Upper lobe of left lung (tissue), 6 donors: ENCODE measurements at regions not wholly inside any gene's neighbourhood (a gene's known extent, or its start where the extent isn't known, plus 50 kb on each side); places are given as distances from the start of the nearest gene placed in this dataset.

Source experiments
- ATAC-seq, 2 donors: fragments of 200-7000 bp; cut with Tn5 transposase; one replicate each; pipeline ENCODE4 v1.9.1; 2022; ENCODE audit warnings: mild to moderate bottlenecking in 2 of 2, moderate library complexity in 2 of 2; ENCODE audit not compliant: low FRiP score in 2 of 2
- DNase-seq, 2 donors: peaks; one replicate each; pipeline ENCODE4 v3.0.0-alpha.2; 2019 to 2020
- H3K27ac ChIP-seq, 4 donors: fragments of 200-600 bp; sonication (generic); one replicate each; pipeline ENCODE4 v1.5.1; 2016 to 2019
- H3K27me3 ChIP-seq, 4 donors: fragments of 200-600 bp; sonication (generic); one replicate each; pipeline ENCODE4 v1.5.1; 2017 to 2019
- H3K36me3 ChIP-seq, 4 donors: fragments of 200-600 bp; sonication (generic); one replicate each; pipeline ENCODE4 v1.5.1; 2016 to 2019
- H3K4me1 ChIP-seq, 4 donors: fragments of 200-600 bp; sonication (generic); one replicate each; pipeline ENCODE4 v1.5.1; 2018 to 2019
- H3K4me3 ChIP-seq, 4 donors: fragments of 200-600 bp; sonication (generic); one replicate each; pipeline ENCODE4 v1.5.1; 2017 to 2019; ENCODE audit warnings: mild to moderate bottlenecking in 2 of 4, moderate library complexity in 1 of 4
- H3K9me3 ChIP-seq, 4 donors: fragments of 200-600 bp; sonication (generic); one replicate each; pipeline ENCODE4 v1.5.1; 2018 to 2019
- EP300 ChIP-seq, 4 donors: sonication (generic); formaldehyde crosslinking; IDR thresholded peaks; one replicate each; pipeline ENCODE4 v1.5.1; 2017; ENCODE audit warnings: antibody characterized with exemption in 4 of 4, control low read depth in 2 of 4
- POLR2A ChIP-seq, 4 donors: fragments of 450-650 bp; IDR thresholded peaks; one replicate each; pipeline ENCODE4 v1.5.1; 2016 to 2017; ENCODE audit warnings: antibody characterized with exemption in 4 of 4, mild to moderate bottlenecking in 2 of 4
- POLR2AphosphoS5 ChIP-seq, 2 donors: sonication (generic); formaldehyde crosslinking; IDR thresholded peaks; one replicate each; pipeline ENCODE4 v1.5.1; 2017; ENCODE audit warnings: antibody characterized with exemption in 2 of 2
- whole genome bisulfite sequencing, 2 donors: methylation state at CpG; one replicate each; pipeline ENCODE4 v1.1.5; 2017 to 2018; 5-methylcytosine and 5-hydroxymethylcytosine counted together
- TF ChIP-seq, protein P1 (sequence below), 6 experiments: fragments of 450-650 bp in 4 of 6; fragments of 200-600 bp in 2 of 6; sonication (generic) in 2 of 6; IDR thresholded peaks; one replicate each; pipeline ENCODE4 v1.5.1; 2016 to 2019; ENCODE audit warnings: antibody characterized with exemption in 6 of 6
- donor health status: DM: no; HTN: no; CAD: no; lungs with moderate emphysema.
- donor health status: DM: no; HTN: yes; CAD: no; lungs with severe emphysema.

DNA sequence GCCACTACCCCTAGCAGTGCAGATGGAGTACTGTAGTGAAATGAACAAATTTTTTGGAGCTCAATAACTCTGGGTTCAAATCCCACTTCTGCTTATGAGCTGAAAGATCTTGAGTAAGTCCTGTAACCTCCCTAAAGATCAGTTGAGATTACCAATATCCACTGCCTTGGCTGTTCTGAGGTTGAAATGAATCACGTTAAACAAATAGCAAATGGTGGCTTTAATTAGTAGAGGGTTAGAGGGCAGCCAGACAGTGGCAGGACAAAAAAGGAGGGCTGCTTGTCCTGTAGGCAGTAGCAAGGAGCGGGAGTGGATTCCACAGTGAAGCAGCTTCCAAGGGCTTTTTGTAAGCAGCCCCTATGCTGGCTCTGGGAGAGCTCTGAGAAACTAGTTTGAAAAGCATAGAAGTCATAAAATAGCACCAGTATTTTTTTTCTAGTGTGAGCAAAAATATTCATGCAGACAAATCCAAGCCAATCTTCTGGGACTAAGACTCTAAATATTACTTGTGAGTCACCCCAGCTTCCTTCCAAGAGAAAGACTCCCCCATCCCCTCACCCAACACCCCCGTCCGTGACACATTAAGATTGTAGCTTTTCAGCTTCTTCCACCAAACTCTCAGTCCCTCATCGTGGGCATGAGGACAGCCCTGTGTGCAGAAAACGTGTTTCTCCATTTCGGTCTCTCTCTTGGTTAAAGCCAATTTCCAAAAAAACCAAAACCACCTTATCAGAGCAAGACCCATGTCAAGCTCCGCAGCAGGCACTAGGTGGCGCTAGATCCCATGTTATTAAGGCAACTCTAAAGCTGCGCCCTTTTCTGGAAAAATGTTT is 123.5 kb upstream of the LGALSL start:
- TF ChIP-seq, protein P1, sequence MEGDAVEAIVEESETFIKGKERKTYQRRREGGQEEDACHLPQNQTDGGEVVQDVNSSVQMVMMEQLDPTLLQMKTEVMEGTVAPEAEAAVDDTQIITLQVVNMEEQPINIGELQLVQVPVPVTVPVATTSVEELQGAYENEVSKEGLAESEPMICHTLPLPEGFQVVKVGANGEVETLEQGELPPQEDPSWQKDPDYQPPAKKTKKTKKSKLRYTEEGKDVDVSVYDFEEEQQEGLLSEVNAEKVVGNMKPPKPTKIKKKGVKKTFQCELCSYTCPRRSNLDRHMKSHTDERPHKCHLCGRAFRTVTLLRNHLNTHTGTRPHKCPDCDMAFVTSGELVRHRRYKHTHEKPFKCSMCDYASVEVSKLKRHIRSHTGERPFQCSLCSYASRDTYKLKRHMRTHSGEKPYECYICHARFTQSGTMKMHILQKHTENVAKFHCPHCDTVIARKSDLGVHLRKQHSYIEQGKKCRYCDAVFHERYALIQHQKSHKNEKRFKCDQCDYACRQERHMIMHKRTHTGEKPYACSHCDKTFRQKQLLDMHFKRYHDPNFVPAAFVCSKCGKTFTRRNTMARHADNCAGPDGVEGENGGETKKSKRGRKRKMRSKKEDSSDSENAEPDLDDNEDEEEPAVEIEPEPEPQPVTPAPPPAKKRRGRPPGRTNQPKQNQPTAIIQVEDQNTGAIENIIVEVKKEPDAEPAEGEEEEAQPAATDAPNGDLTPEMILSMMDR (IDR thresholded peaks at IDR 0.05): peak; percentile 82 to 94 (median 90)
- no peak for TF ChIP-seq EP300 (IDR thresholded peaks at IDR 0.05)
- peak overlapping the region in 1 of 4 donors; percentile 26 for H3K4me3 ChIP-seq
- ATAC-seq (peak; percentile 81 to 87), DNase-seq (peak in 1 of 2 donors; percentile 84)
- H3K36me3 ChIP-seq: no peaks in the 10 kb centered on the region
- peaks cover 20 to 36% (median 28%) of the 10 kb centered on the region in 4 donors for H3K4me1 ChIP-seq
- no peaks in the 10 kb centered on the region for H3K27me3 ChIP-seq
- H3K27ac ChIP-seq: peak overlapping the region; percentile 45 to 72 (median 70)
- H3K9me3 ChIP-seq: no peaks in the 10 kb centered on the region
- 19 to 20% methylated on average over 10 of the region's 10 CpGs for WGBS, 2 donors

DNA sequence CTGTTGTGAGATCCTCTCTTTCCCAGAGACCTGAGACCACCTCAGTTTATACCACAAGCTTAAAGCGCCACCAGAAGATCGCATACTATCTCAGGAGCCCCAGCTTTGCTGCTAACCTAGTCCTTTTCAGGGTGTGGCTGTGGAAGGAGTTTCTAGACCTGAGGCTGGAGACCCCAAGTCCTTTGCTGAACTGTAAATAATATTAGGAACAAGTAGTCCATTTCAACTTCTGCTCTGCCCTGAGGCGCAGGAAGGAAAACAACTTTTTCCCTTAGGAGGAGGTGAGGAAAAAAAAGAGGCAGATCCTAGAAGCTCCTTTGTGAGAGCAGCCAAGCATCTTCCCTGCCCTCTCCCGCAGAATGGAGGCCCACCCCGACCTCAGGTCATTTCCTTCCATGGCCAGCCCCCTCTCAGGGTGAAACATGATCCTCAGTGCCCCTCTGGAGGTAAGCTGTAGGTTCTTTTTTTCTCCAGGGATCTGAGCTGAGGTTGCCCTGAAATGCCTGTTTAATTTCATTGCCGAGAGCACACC is 122.8 kb upstream of the LGALSL start:
- Histone ChIP-seq H3K27me3 (no peaks in the 10 kb centered on the region), H3K4me1 (peaks cover 20 to 36% (median 28%) of the 10 kb centered on the region in 4 donors), H3K9me3 (no peaks in the 10 kb centered on the region), H3K36me3 (no peaks in the 10 kb centered on the region), H3K4me3 (peak overlapping the region in 1 of 4 donors; percentile 26), H3K27ac (peak overlapping the region in 3 of 4 donors; percentile 45 to 72 (median 72))
- 34 to 45% methylated on average over 6 of the region's 6 CpGs for WGBS, 2 donors
- no peak for TF ChIP-seq POLR2A (IDR thresholded peaks at IDR 0.05)
- TF ChIP-seq EP300 (IDR thresholded peaks at IDR 0.05): no peak
- TF ChIP-seq, protein P1 (IDR thresholded peaks at IDR 0.05): no peak
- ATAC-seq: no peak
- no peak for DNase-seq

DNA sequence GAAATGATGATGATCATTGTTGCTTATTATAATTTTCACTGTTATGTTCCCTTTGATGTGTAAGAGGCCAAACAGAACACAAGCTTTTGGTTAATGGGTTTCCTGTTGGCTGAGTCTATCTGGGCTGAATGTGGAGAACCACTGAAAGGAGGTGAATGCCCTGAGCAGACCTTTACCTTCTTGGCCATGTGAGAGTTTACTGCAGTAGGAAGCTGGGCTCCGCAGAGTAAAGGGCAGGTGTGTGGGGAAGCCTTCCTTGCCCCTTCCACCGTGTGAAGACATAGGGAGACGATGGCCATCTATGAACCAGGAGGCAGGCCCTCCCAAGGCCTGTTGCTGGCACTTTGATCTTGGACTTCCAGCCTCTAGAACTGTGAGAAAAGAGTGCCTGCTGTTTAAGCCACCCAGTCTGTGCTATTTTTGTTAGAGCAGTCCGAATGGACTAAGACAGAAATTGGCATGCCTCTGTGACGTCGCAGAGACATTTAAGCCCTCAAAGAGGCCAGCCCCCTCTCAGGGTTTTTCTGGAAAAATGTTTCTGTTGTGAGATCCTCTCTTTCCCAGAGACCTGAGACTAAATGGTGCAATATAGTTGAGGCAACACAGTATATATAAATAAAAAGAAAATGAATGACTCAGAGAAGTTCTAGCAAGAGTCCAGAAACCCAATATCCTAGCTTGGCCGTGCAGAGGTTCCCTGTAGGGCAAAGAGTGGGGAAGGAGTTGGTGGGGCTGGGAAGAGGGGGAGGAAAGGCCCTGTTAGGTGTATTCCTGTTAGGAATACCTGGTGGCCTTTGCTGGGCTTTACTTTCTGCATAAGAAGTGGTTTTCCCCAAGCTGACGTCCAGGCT is 121.9 kb upstream of the LGALSL start:
- TF ChIP-seq POLR2A (IDR thresholded peaks at IDR 0.05) (no peak), EP300 (IDR thresholded peaks at IDR 0.05) (no peak), POLR2AphosphoS5 (IDR thresholded peaks at IDR 0.05) (no peak)
- TF ChIP-seq, protein P1 (IDR thresholded peaks at IDR 0.05): no peak
- H3K27ac ChIP-seq: no peak overlapping the region
- H3K36me3 ChIP-seq: no peaks in the 10 kb centered on the region
- H3K4me1 ChIP-seq: peaks cover 20 to 36% (median 28%) of the 10 kb centered on the region in 4 donors
- no peaks in the 10 kb centered on the region for H3K9me3 ChIP-seq
- no peaks in the 10 kb centered on the region for H3K27me3 ChIP-seq
- H3K4me3 ChIP-seq: no peak overlapping the region
- WGBS, 2 donors: 72 to 81% methylated on average over 7 to 8 of the region's 8 CpGs
- ATAC-seq (no peak), DNase-seq (no peak)

DNA sequence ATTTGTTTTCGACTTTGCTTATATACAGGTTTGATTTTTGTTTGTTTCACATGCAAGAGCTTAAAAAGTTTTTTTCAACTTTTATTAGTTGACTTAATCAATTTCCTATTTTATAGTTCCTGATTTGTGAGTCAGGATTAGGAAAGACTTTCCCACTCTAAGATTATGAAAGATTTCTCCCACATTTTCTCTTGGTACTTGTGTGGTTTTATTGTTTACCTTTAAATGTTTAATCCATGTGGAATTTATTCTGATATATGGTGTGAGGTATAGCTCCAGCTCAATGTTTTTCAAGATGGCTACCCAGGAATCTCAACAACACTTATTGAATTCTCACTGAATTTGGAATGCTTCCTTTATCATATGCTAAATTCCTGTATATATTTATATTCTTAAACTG is 117.8 kb upstream of the LGALSL start:
- TF ChIP-seq POLR2AphosphoS5 (IDR thresholded peaks at IDR 0.05) (no peak), EP300 (IDR thresholded peaks at IDR 0.05) (no peak), POLR2A (IDR thresholded peaks at IDR 0.05) (no peak)
- TF ChIP-seq, protein P1 (IDR thresholded peaks at IDR 0.05): no peak
- H3K9me3 ChIP-seq: no peaks in the 10 kb centered on the region
- H3K4me3 ChIP-seq: no peak overlapping the region
- peaks cover 2 to 10% (median 9%) of the 10 kb centered on the region in 4 donors for H3K4me1 ChIP-seq
- H3K36me3 ChIP-seq: no peaks in the 10 kb centered on the region
- no peaks in the 10 kb centered on the region for H3K27me3 ChIP-seq
- no peak overlapping the region for H3K27ac ChIP-seq
- ATAC-seq (no peak), DNase-seq (no peak)
- WGBS, 2 donors: 98 to 100% methylated on average over 1 of the region's 1 CpG
